Panc1 (cell line): ENCODE measurements at regions not wholly inside any gene's neighbourhood (a gene's known extent, or its start where the extent isn't known, plus 50 kb on each side); places are given as distances from the start of the nearest gene placed in this dataset.

Source experiments
- ATAC-seq: fragments of 200-7000 bp; cut with Tn5 transposase; 2 replicates; pipeline ENCODE4 v1.9.1; 2020; ENCODE audit warnings: mild to moderate bottlenecking, moderate library complexity
- BruUV-seq: library from RNA; stranded (reverse); fragments of 400-500 nt; replicated peaks from 2 replicates; lab custom pipeline; 2021; lab: Mats Ljungman, UMichigan
- CTCF ChIA-PET: fragments of 300-600 bp; sonication (Branson Sonifier 250); formaldehyde crosslinking; loops from one replicate; lab custom pipeline; 2022; ENCODE audit warnings: antibody characterized with exemption; lab: Charles Lee
- POLR2A ChIA-PET: fragments of 300-600 bp; sonication (Branson Sonifier 250); formaldehyde crosslinking; loops from one replicate; lab custom pipeline; 2022; ENCODE audit warnings: antibody characterized with exemption; lab: Charles Lee
- DNase-seq: peaks from one replicate; pipeline ENCODE4 v3.0.0-alpha.2; 2010; ENCODE audit warnings: low read depth, low spot score
- H3K27ac ChIP-seq: 2 replicates; pipeline ENCODE4 v1.5.1; 2011; ENCODE audit warnings: mild to moderate bottlenecking, low read length, inconsistent platforms
- H3K27me3 ChIP-seq: fragments of 200-500 bp; sonication (Bioruptor generic); 2 replicates; pipeline ENCODE4 v1.6.0; 2014; ENCODE audit warnings: low read length, inconsistent platforms; ENCODE audit not compliant: control insufficient read depth, insufficient read depth
- H3K36me3 ChIP-seq: fragments of 200-500 bp; sonication (Bioruptor generic); 2 replicates; pipeline ENCODE4 v1.5.1; 2014; ENCODE audit warnings: inconsistent platforms, mild to moderate bottlenecking, low read length, moderate library complexity; ENCODE audit not compliant: control insufficient read depth, insufficient read depth
- H3K4me1 ChIP-seq: 2 replicates; pipeline ENCODE4 v1.5.1; 2011; ENCODE audit warnings: inconsistent platforms, mild to moderate bottlenecking, low read length, moderate library complexity; ENCODE audit not compliant: control insufficient read depth, insufficient read depth
- H3K4me3 ChIP-seq, 2 experiments: 2 replicates each; pipeline ENCODE4 v1.5.1; 2011 to 2012; ENCODE audit warnings: low read depth in 2 of 2, low read length in 2 of 2, mild to moderate bottlenecking in 2 of 2, inconsistent platforms in 1 of 2, moderate library complexity in 1 of 2
- H3K9me3 ChIP-seq: fragments of 200-500 bp; sonication (Bioruptor generic); 2 replicates; pipeline ENCODE4 v1.5.1; 2014; ENCODE audit warnings: low read depth, mild to moderate bottlenecking, inconsistent platforms, low read length, moderate library complexity; ENCODE audit not compliant: control insufficient read depth, insufficient read depth
- CTCF ChIP-seq: fragments of 450-650 bp; IDR thresholded peaks from 2 replicates; pipeline ENCODE4 v1.5.1; 2017; ENCODE audit warnings: mild to moderate bottlenecking
- TCF7L2 ChIP-seq: IDR thresholded peaks from 2 replicates; pipeline ENCODE4 v1.6.1; 2011; ENCODE audit warnings: mild to moderate bottlenecking, low read depth, low read length, inconsistent platforms
- in situ Hi-C: cut with HindIII; loops from 2 replicates; pipeline ENCODE4 v1.10.0; 2016; ENCODE audit warnings: low sequenced_read_pairs, low pct_unique_long_range_greater_than_20kb
- intact Hi-C: fragments of 100-400 bp; cut with micrococcal nuclease; formaldehyde crosslinking; loops from one replicate; pipeline ENCODE4 v1.10.0; 2022; ENCODE audit not compliant: unreplicated experiment

- ATAC-seq: peak; percentile 99
- H3K4me1 ChIP-seq: peaks cover 4% of the 10 kb centered on the region; the same call in 1 of the 2 replicates
- intact Hi-C loops (loop anchor here (5.0 to 10.0 kb wide), 2 partner anchors 577 to 834 kb away; no protein-coding TSS in a partner anchor), in situ Hi-C loops (no loop called here)
- ChIA-PET POLR2A (no interaction called here), CTCF (no interaction called here)
- no peak overlapping the region for H3K4me3 ChIP-seq
- DNase-seq: peak; percentile 66
- BruUV-seq: no TSS peak
- no peaks in the 10 kb centered on the region for H3K27me3 ChIP-seq
- no peak for TF ChIP-seq TCF7L2
- peak; percentile 79 for TF ChIP-seq CTCF
- no peaks in the 10 kb centered on the region for H3K9me3 ChIP-seq
- peak overlapping the region; percentile 65; the same call in 1 of the 2 replicates for H3K27ac ChIP-seq
- no peaks in the 10 kb centered on the region for H3K36me3 ChIP-seq
Observed at GRCh38 chr10:85548034-85548433, 818.6 kb downstream of the GRID1 start.
